SKM-1 (cell line): ENCODE measurements at regions not wholly inside any gene's neighbourhood (a gene's known extent, or its start where the extent isn't known, plus 50 kb on each side); places are given as distances from the start of the nearest gene placed in this dataset.
"Not testable (repeated sequence)": the region's sequence is repeated elsewhere in the genome, so short reads cannot be mapped to it uniquely, and the experiment has no call there.

Experiments used
- DNase-seq: peaks from one replicate; lab custom pipeline; 2025; ENCODE audit not compliant: unreplicated experiment; lab: John Stamatoyannopoulos, UW

DNA sequence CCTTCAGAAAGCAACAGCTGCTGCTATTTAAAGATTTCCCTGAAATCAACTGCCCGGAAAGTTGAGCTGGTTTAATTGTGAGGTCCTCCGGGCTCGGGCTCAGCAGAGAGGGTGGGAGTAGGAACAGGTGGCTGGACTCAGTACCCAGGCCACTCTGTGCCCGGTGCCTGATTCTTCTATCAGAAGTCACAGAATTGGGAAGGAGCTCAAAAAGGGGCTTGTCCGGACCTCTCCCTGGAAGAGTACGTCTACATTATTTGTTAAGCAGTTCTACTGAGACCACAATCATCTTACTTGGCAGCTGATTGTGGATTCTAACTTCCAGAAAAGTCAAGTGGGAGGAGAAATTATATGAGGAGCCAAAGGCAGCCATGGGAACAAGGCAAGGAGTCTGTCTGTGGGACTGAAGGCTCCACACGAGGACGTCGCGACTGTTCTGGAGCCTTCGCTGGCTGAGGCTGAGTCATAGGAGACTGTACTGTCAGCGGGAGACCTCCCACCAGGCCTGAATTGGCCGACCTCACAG, 91.7 kb upstream of the ANKRD10 start:
- DNase-seq: no peak

- DNase-seq: no peak
Measured at GRCh38 chr13:111005808-111006505, 91.1 kb upstream of the ANKRD10 start.

DNA sequence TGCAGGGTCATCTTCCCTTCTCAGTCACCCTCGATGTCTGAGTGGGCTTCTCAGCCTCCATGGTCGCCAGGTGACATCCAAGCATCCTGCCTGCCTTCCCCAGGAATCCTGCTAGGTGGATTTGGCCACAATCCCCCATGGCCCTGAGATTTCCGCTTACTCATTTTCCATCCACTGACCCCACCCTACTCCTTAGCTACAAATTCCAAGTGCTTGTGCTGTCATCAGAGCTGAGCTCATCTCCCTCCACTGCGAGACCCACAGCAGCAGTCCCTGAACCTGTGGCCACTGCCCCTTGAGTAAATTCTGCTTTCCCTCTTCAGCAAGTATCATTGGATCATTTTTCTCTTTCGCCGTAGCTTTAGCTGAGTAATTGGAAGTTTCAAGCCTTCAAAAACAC, 90.5 kb upstream of the ANKRD10 start:
- no peak for DNase-seq

DNA sequence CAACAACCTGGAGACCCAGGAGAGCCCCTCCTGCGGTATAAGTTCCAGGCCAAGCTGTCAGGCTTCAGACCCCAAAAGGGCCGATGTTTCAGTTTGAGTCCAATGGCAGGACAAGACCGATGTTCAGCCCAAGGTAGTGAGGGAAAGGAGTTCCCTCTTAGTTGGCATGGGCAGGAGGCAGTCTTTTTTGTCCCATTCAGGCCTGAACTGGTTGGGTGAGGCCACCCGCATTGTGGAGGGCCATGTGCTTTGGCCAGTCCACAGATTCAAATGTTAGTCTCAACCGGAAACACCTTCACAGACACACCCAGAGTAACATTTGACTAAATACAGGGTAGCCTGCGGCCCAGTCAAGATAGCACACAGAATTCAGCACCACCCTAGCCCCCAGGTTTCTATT, 89.6 kb upstream of the ANKRD10 start:
- DNase-seq: no peak

- no peak for DNase-seq
Measured at GRCh38 chr13:111001636-111002035, 86.8 kb upstream of the ANKRD10 start.

DNA sequence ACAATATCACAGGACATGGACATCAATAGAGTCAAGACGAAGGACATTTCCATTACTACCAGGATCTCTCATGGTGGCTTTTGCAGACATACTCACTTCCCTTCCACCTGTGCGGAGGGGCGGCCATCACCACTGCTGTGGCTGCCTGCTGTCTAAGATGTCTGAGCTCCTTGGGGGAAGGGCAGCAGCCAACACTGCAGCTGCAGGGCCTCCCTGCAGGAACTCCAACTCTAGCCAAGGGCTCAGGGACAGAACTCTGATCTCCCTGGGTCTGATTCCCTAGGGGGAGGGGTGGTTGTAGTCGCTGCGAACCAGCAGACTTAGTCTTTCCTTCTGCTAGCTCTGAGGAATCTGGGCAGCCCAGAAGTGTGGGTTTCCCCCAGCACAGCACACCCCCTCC, 78.9 kb upstream of the ANKRD10 start:
- DNase-seq: no peak

DNA sequence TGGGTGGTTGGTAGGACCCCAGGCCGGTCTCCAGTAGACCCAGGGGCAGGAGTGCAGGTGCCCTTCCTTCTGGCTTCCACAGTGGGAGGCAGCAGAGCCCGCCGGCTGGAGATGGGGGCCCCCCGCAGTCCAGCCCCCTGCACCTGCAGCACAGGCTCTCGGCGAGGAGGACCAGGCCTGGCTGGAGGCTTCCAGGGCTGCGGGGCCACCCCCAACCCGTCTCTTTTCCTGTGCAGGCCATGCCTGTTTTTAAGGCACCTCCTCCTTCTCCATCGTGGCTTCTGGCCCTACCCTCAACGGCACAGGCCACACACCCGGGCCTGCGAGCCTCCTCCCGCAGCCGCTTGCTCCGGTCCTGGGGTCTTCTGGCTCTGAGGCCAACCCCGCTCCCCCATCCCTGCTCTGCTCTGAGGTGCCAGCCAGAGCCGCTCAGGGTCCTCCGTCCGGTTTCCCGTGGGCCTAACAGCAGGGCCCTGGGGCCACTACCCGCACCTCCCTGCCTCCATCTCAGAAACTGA, 77.2 kb upstream of the ANKRD10 start:
- no peak for DNase-seq

- DNase-seq: no peak
Measured at GRCh38 chr13:110989331-110989730, 74.5 kb upstream of the ANKRD10 start.

- DNase-seq: no peak
Measured at GRCh38 chr13:110985541-110985940, 70.7 kb upstream of the ANKRD10 start.

DNA sequence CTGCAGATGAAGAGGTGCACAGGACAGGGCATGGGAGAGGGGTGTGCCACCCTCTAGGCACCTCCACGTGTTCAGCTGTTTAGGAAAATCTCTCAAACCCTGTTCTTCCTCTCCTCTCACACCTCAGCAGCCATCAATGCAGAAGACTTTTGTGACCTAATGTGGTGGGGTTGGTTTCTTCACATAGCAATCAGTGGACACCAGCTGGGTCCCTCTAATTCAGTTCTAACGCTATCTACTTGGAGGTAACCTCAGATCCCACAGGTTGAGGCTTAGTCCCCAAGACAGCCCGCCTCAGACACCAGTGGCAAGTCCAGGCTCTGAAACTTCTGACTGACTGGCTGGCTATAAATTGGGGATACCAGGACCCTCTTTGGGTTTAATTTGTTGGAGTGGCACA, 69.9 kb upstream of the ANKRD10 start:
- DNase-seq: no peak

GRCh38 chr13:110984381-110984780, 69.5 kb upstream of the ANKRD10 start:
- no peak for DNase-seq

- no peak for DNase-seq
Measured at GRCh38 chr13:110983241-110983640, 68.4 kb upstream of the ANKRD10 start.

DNA sequence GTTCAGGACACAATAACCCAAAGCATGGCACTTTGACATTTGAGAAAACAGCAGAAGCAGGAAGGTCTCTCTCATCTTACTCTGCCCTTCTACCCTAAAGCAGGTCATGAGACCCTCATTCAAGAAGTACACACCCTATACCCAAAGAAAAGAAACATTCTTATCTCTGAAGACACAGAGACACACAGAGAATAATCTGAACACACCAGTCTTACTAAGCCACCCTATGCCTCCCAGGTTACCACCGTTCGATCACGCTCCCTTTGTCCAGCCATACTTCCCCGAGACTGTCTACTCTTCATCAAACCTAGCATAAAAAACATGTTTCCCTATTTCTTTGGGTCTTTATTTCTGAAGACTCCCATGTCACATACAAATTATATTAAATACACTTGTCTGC, 66.5 kb upstream of the ANKRD10 start:
- DNase-seq: no peak

DNA sequence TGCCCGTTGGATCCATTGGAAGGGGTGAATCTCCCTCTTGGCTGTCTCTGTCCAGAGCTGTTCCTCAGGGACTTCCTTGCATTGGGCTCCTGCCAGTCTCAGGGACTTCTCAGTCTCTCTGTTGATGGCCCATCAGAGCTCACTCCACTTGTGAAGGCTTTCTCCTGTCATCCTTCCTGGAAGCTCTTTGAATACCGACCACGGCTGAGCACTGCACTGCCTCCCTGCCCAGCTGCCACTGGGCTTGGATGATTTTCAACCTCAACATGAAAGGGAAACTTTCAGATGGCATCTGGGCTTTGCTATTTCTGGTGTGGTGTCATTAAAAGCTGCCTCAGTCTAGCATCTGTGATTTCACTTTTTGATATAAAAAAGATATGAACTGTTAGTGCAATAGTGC, 66.1 kb upstream of the ANKRD10 start:
- no peak for DNase-seq

GRCh38 chr13:110979149-110979548, 64.3 kb upstream of the ANKRD10 start:
- not testable (repeated sequence) for DNase-seq

- DNase-seq: no peak
Measured at GRCh38 chr13:110978390-110978789, 63.5 kb upstream of the ANKRD10 start.

GRCh38 chr13:110976785-110977184, 61.9 kb upstream of the ANKRD10 start:
- DNase-seq: no peak

DNA sequence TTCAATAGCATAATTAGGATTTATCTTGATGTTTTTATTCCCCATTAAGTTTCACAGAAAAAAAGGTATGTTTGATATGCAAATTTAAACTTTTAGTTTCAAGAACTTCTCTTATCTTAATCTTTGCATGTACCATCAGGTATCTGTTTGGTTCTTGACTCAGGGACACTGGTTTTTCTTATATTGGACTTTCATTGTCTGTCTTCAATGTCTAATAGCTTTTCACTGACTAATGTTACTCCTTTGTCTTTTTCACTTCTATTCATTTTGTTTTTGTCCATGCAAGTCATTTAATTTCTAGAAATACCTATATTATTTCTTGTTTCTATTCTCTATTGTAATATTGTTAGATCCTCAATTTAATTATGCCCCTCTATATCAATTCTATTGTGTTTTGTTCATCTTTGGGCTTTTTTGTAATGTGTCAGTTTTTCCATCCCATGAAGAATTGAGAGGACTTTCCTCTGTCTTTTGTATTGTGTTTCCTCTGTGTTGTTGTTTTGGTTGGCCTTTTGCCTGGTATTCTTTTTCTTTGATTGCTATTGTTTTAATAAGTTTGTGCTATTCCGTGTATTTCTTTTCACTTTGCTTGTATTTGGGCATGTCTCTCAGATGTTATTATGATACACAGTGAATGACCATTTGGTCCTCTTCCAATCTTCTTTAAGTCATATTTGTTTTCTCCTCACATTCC, 58.3 kb upstream of the ANKRD10 start:
- no peak for DNase-seq

DNA sequence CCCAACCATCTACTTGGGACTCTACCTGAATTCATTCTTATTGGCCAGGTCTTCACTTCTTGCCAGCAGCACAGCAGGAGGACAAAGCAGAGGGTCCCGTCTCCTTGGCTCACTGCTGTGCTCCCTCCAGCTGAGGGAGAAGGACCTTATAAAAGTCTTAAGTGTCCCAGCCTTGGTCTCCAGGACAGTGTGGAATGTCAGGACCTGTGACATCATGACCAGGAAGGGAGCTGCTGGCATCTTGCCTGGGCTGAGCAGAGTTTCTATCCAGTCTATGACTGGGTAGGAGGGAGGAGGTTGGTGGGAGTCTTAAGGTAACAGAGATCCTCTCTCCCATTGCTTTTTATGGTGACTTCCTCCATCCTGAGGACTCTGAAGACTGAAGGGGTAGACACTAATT, 56.6 kb upstream of the ANKRD10 start:
- DNase-seq: no peak

DNA sequence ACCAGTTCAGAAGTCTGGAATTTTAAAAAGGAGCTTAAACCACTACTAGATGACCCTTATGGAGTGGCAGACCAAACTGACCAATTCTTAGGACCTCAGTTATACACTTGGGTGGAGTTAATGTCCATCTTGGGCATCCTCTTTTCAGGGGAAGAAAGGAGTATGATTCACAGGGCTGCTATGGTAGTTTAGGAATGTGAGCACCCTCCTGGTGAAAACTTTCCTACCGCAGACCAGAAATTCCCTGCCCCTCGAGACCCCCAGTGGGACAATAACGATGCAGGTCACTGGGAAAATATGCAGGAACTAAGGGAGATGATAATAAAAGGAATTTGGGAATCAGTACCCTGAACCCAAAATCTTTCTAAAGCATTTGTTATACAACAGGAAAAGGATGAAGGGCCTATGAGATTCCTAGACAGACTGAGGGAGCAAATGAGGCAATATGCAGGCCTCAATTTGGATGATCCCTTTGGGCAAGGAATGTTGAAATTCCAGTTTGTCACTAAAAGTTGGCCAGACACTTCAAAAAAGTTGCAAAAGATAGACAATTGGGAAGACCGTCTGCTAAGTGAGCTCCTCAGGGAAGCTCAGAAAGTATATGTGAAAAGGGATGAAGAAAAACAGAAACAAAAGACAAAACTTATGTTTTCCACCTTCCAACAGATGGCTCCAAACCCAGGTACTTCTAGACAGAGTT, 52.4 kb upstream of the ANKRD10 start:
- DNase-seq: not testable (repeated sequence)

- DNase-seq: no peak
Measured at GRCh38 chr13:110965755-110966134, 50.9 kb upstream of the ANKRD10 start.
